HG02938 (cell line): ENCODE measurements at regions not wholly inside any gene's neighbourhood (a gene's known extent, or its start where the extent isn't known, plus 50 kb on each side); places are given as distances from the start of the nearest gene placed in this dataset.
"Not testable (repeated sequence)": the region's sequence is repeated elsewhere in the genome, so short reads cannot be mapped to it uniquely, and the experiment has no call there.

Experiments used
- ATAC-seq: cut with Tn5 transposase; IDR thresholded peaks from one replicate; pipeline ENCODE4 v1.9.1; 2021; ENCODE audit warnings: mild to moderate bottlenecking, moderate library complexity; ENCODE audit not compliant: unreplicated experiment

DNA sequence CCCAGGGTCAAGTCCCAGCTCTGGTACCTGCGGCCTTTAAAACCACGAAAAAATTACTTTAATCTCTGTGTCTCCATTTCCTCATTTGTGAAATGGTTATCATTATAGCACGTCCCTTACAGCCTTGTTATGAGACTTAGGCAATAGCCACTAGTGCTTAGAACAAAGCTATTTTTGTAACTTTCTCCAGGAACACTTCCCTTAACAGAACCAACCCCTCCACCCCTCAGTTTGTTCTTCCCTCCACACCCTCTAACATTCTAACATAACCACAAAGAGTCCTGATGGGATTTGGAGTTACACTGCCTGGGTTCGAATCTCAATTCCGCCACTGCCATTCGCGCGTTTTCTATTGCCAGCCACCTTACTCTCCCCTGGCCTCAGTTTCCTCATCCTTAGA, 2777.4 kb upstream of the TPTE start:
- not testable (repeated sequence) for ATAC-seq

DNA sequence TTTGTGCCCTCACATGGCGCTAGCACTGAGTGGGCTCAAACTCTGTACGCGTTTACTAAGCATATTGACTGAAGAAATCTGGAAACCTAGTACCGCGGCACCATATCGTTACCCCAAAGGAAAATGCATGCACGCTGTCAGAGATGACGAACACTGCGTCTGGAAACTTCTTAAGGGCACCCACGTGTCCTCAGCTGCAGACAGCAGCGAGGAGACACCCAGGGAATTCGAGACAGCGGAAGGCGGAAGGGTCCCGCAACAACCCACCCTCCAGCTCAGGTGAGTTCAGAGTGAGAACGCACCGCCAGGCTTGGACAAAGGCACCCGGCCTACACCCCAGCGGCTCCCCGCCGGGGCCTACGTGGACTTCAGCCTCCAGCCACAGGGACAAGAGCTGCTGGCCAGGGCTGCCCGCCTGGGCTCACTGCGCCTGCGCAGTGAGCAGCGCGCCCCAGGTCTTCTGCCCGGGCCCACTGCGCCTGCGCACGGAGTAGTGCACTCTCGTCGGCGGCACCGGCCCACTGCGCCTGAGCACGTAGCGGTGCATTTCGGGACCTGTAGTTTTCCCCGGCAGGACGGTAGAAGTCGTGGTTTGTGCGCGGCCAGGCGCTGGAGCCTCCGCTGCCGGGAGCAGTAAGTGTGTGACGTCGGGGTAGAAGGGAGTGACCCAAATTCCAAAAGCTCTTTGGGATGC, 2776.8 kb upstream of the TPTE start:
- ATAC-seq = peak; percentile 93

DNA sequence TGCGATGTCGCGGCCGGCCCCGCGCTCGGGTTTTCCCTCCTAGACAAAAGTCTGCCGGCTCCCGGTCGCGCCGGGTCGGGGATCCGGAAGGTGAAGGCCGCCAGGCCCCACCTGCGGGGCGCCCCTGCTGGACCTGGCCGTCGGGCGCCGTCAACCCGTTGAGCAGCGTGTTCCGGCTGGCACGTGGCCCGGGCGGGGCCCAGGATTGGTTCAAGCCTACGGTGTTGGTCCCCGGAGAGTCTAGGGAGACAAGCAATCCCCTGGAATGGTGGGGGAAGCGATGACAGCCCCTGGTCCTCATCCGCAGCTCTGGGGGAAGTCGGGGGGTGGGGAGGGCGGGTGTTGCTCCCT, 2776.3 kb upstream of the TPTE start:
- ATAC-seq = peak; percentile 64

DNA sequence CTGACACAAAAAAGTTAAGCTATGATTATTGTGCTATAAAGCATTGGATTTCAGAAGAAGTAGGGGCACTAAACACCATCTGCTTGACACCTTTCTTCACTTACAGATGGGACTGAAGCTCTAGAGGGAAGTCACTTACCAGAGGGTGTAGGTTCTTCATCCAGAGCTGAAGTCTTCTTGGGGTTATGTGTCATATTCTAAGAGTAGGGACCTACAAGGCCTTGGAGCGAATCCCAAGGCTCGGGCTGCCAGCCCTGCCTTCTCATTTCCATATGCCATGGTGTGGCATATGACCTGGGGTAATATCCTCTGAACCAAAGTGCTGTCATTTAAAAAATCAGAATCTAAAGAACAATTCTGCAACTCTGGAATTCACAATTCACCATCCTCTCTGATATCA, 2773.4 kb upstream of the TPTE start:
- not testable (repeated sequence) for ATAC-seq

DNA sequence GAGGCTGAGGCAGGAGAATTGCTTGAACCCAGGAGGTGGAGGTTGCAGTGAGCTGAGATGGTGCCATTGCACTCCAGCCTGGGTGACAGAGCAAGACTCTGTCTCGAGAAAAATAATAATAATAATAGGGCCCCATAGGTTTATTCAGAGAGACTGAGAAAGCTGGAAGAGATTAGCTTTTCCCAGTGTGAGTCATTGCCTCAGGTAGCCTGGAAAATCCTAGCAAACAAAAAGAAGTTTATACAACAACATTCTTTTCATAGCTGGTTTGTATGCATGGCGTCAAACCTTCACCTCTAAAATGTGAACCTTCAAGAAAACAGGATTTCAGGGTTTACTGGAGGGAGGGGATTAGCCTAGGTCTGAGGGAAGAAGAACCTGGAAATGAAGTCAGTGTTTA, 2768.8 kb upstream of the TPTE start:
- ATAC-seq = not testable (repeated sequence)

DNA sequence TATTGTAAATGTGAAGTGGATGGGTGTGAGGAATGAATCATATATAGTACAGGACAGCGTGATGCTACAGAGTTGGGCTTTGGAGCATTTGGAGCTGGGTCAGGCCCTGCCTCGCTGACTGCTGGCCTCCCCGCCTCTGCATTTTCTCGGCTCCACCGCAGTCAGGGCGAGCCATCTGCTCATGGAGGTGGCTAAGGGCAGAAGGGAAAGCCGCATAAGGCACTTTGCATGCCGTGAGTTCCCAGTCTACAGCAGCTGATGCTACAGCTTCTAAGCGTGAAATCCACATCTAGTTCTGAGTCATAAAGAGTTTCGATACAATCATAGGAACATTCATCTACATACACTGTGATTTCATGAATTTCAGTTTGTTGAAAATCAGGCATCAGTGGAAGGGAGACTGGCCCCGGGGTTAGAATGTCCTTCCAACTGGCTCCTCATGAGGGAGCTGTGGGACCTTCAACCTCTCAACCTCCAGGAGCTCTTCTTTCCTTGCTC, 2768.0 kb upstream of the TPTE start:
- ATAC-seq = peak; percentile 88

DNA sequence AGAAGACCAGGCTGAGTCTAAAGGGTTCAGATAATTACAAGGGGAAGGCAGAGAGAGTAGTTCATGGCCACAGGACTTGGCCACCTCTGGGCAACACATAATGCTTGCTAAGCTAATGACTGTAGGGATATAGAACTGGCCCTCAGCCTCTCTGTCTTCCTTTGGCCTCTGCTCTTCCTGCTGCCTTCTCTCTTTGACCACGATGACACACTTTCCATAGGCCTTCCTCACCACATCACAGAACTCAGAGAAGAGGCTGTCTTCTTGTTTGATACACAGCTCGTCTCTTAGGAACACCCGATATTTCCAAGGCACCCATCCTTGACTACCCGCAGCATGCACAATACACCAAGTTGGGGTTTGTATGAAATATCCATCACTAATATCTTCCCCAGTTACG, 2751.4 kb upstream of the TPTE start:
- not testable (repeated sequence) for ATAC-seq

DNA sequence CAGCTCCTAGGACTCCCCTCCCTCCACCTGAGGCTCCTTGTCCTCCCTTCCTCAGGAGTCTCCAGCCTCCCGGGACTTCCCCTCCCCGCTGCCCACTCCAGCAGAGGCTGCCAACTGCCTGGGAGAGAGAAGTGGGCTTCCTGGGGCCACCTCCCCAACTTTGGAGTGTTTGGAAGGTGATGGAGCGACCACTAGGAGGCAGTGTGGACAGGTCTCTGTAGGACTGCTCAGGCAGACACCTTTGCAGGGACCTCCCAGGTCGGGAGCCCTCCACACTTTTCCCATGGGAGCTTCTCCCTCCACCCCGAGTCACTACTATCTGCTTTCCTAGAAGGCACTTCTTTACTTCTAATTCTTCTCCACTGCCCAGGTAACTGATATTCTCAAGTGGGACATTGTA, 2747.2 kb upstream of the TPTE start:
- not testable (repeated sequence) for ATAC-seq

DNA sequence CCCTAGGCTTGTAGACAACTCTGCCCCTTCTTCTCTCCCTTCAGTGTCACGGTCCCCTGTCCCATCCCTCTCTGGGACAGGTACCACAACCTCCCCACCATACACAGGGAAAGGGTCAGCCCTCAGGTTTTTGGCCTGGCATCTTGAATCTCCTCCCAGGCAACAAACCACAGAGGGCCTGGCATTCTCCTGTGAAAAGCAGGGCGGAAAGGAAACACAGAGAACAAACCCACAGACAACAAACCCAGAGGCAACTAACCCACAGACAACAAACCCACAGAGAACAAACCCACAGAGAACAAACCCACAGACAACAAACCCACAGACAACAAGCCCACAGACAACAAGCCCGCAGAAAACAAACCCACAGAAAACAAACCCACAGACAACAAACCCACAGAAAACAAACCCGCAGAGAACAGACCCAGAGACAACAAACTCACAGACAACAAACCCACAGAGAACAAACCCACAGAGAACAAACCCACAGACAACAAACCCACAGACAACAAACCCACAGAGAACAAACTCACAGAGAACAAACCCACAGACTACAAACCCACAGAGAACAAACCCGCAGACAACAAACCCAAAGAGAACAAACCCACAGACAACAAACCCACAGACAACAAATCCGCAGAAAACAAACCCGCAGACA, 2745.9 kb upstream of the TPTE start:
- ATAC-seq = not testable (repeated sequence)

DNA sequence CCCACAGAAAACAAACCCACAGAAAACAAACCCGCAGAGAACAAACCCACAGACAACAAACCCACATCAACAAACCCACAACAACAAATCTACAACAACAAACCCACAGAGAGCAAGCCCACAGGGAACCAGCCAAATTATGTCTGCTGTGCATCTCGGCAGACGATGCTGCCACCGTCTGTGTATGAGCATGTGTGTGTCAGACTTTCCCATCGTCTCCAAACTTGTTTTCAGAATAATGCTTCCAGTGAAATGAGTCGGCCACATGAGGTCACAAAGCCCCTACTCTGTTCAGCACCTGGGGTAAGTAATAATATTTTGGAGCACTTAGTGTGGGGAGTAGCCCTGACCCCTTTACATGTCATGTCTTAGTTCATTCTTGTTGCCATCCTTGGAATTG, 2745.3 kb upstream of the TPTE start:
- not testable (repeated sequence) for ATAC-seq

DNA sequence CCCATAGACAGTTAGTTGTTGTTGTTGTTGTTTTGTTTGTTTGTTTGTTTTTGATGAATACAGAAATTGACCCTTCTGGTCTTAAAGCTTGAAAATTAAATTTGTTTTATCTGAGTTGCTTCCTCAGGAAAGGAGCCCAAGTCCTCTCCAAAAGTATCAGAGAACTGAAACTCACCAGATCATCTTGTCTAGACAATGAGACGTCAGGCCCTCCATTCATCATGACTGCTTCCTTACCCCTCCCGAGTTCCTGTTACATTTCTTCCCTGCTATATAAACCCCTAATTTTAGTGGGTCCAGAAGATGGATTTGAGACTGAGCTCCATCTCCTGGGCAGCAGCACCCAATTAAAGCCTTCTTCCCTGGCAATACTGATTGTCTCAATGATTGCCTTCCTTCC, 2744.8 kb upstream of the TPTE start:
- not testable (repeated sequence) for ATAC-seq

DNA sequence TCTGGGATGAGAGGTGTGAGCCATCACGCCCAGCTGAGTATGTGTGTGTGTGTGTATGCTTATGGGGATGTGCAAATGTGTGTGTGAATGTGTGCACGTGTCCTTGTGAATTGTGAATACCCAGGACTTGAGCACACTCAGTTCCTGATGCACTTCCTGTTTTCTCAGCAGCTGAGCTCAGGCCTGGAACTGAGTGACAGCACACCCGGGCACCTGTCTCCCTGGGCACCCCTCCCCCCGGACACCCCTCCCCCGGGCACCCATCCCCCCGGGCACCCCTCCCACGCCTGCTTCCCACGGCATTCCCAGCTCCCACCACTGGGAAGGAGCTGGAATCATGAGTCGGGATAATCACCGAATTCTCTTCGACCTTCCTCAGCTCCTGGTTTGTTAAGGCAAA, 2744.1 kb upstream of the TPTE start:
- not testable (repeated sequence) for ATAC-seq

DNA sequence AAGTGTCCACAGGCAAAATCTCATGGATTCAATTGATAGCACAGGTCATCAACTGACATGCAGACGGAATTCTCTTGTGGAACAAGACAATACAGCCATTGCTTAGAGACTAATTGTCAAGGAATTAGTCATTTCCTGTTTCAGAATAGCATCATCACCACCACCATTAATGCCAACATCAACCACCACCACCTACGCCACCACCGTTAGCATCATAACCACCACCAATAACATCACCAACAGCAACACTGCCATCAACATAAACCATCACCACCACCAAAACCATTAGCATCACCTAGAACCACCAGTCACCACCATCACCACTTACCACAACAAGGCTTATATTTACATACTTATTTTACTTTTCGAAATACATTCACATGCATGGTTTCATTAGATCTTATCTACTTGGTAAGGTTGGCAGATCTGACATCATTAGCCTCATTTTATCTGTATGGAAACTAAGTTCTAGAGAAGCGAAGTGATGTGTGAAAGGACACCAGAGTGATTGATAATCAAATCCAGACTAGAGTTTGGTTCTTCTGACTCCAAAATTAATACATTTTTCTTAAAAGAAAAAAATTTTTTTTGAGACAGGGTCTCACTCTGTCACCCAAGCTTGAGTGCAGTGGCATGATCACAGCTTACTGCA, 2733.8 kb upstream of the TPTE start:
- ATAC-seq = not testable (repeated sequence)

DNA sequence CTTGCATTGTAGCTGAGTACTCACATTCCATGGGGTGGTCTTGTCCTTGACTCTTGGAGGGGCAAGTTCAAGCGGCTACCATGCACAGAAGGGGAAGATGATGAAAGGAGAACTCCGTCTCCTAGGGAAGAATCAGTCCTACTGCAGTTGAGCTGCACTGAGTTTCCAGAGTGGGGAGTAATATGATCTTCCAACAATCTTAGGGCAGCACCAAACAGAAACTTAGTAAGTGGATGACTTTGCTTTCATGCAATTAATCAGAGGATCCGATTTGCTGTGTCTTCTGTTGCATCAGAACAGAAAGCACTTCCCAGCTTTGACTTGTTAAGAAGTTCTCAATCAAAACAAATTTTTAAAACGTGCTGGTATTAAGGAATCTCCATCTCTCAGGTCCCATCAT, 2727.6 kb upstream of the TPTE start:
- not testable (repeated sequence) for ATAC-seq

DNA sequence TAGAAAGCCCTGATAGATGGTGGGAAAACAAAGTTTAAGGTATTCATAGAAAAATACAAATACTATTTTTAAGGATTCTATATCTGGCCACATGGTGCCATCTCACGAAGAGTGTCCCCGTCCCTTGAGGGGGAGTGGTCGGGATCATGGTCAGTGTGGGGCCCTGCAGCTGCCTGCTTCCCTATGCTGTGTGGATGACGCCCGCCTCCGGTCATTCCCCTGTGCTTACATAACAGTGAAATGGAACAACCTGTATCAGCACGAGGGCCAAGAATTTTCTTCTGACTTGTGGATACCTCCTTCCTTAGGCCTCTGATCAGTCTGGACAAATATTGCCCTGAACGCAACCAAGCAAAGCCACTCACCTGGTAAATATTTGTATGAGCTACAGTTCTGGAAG, 2724.1 kb upstream of the TPTE start:
- not testable (repeated sequence) for ATAC-seq

DNA sequence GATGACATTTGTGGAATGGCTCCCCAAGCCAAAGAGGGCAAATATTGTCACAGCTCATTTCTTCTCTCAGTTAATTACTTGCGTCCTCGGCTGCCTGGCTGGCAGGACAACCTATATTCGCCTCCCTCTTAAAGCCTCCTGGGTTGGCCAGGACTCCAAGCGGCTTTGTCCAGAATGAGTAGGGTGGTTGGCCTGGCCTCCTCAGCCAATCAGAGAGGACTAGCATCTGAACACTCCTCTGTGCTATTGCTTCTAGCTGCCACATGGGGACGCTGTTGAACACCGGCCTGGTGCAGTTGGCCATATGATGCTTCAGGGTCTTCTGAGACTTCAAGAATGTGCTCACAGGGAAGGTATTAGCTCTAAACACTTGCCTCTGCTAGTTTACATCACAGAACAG, 2722.9 kb upstream of the TPTE start:
- not testable (repeated sequence) for ATAC-seq

DNA sequence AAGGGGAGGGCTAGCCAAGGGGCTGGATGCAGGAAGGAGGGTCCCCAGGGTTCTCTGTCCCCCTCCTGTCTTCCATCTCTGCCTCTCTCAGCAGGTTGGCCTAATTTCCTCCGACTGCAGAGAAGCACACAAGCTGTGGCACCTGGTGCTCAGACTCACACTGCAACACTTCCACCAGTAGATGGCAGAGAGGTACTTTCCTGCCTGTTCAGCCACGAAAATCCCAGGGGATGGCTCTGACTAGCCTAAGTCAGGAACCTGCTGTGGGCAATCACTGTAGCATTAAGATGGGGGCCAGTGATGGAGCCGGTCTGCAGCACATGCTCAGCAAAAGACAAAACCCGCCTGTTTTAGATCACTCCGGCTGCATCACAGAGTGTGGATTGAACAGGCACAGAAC, 2721.7 kb upstream of the TPTE start:
- ATAC-seq = not testable (repeated sequence)

DNA sequence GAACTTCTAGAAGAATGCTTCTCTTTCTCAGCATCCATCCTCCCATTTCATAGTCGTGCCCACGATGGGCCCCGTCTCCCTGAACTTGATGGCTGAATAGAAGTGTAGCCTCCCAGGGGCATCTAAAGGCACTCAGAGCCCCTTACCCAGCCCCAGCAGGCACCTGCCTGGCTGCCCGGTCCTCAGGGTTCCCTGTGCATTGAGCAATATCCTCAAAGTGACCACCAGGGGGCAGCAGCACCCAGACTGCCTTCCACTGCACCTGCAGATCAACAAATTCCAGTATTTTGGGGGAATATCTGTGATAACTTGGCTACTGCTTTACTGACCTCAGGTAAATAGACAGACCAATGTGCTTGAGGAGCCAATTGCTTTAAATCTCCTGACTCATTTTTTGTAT, 2707.9 kb upstream of the TPTE start:
- ATAC-seq = not testable (repeated sequence)

DNA sequence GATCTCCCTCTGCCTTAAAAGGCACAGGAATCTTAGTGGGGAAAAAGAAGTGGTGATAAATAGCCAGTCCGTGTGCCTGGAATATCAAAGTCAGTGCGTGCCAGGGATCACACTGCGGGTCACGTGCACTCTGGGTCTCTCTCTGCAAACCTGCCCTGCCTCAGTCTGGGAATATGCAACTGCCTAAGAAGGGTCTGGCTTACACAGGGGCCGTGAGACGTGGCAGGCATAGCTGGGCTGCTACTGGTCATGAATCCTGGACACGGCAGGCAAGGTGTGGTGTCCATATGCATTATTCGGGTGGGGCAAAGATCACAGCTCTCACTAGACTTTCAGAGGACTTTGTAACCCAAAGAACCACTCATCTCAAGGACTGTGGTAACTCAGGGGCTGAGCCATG, 2704.4 kb upstream of the TPTE start:
- not testable (repeated sequence) for ATAC-seq

DNA sequence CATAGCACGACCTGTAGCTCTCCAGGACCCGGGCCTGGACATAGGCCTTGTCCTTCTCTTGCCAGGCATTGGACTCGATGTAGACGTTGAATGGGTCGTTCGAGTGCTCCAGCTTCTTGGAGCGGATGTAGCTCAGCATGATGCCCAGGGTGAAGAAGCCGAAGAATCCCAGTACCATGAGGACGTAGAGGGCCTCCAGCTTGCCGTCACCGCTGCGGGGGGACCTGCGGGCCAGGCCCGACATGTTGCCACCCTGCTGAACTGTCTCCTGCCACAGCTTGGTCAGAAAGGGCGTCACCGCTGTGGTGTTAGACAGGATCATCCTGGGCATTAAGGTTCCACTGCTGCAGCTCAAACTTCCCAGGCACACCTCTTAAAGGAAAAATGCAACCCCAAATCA, 2702.1 kb upstream of the TPTE start:
- not testable (repeated sequence) for ATAC-seq

DNA sequence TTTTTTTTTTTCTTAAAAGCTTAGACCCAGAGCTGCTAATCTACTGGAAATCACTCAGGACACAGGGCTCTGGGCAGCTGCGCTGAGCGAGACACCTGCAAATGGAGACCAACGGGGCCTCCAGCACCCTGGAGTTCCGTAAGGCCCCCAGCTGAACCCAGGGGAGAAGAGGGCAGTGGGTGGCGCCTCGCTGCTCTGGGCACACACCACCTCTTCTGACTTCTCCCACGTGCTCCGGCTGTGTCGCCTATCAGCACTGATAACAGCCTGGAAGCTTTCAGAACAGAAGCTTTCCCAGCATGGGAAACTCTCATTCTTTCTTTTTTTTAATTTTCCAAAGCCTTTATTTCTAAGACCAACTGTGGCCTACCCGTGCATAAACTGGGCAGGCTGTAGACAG, 2695.8 kb upstream of the TPTE start:
- not testable (repeated sequence) for ATAC-seq

DNA sequence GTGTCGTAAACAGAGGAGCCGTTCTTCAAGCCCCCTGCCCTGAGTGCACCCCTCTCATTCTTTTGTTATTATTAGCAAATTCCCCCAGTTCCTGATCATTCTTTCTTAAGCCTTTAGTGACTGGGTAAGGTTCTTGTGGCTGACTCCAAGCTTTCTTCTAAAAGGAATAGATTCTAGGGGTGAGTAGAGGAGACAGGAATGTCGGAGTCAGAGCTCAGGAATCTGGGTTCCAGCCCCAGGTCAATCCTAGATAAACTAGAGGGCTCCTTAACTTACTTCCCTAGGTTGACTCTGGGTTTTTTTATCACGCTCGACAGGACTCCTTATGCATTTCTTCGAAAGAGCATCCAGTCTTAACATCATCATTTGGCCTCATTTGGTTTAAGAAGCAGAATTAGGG, 2695.2 kb upstream of the TPTE start:
- not testable (repeated sequence) for ATAC-seq
